Progenitor cell of endocrine pancreas (in vitro differentiated cells): ENCODE measurements at regions not wholly inside any gene's neighbourhood (a gene's known extent, or its start where the extent isn't known, plus 50 kb on each side); places are given as distances from the start of the nearest gene placed in this dataset.

Experiments
- DNase-seq: peaks from one replicate; pipeline ENCODE4 v3.0.0; 2021; ENCODE audit warnings: low spot score; ENCODE audit not compliant: unreplicated experiment
- H3K27ac Mint-ChIP-seq: 2 replicates; pipeline ENCODE4 v1.8.0; 2021; ENCODE audit warnings: mild to moderate bottlenecking, moderate library complexity, mixed read lengths
- H3K27me3 Mint-ChIP-seq: 2 replicates; pipeline ENCODE4 v1.8.0; 2021; ENCODE audit warnings: mixed read lengths
- H3K36me3 Mint-ChIP-seq: 2 replicates; pipeline ENCODE4 v1.8.0; 2022; ENCODE audit warnings: mixed read lengths; ENCODE audit not compliant: insufficient read depth
- H3K4me1 Mint-ChIP-seq: 2 replicates; pipeline ENCODE4 v1.8.0; 2021; ENCODE audit warnings: low read depth, mixed read lengths
- H3K4me3 Mint-ChIP-seq: 2 replicates; pipeline ENCODE4 v1.8.0; 2021; ENCODE audit warnings: low read depth, mild to moderate bottlenecking, moderate library complexity, mixed read lengths
- H3K9me3 Mint-ChIP-seq: 2 replicates; pipeline ENCODE4 v1.8.0; 2021; ENCODE audit warnings: low read depth, mixed read lengths
- TF ChIP-seq, protein P1 (sequence below): fragments of 200-600 bp; sonication (generic); IDR thresholded peaks from one replicate; pipeline ENCODE4 v1.5.0; 2021; ENCODE audit warnings: antibody characterized with exemption, mild to moderate bottlenecking; ENCODE audit not compliant: unreplicated experiment

DNA sequence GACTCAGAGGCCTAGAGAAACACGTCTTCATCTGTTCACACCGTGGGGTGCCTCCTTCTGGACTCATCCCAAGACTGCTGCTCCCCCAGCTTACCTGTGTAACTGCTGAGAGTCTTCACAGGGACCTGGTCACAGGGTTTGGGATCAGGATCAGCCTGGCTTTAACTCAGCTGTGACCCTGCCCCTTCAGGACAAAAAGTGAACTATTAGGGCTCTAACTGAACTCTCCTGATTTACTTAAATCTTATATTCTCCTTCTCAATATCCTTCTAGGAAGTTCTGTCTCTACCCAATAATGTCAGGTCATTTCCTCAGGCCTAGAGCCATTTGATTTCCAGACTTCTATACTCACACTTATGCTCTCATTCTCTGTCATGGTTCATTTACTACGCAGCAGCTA, 108.4 kb downstream of the ZNF280B start:
- H3K4me3 Mint-ChIP-seq: no peak overlapping the region
- TF ChIP-seq, protein P1, sequence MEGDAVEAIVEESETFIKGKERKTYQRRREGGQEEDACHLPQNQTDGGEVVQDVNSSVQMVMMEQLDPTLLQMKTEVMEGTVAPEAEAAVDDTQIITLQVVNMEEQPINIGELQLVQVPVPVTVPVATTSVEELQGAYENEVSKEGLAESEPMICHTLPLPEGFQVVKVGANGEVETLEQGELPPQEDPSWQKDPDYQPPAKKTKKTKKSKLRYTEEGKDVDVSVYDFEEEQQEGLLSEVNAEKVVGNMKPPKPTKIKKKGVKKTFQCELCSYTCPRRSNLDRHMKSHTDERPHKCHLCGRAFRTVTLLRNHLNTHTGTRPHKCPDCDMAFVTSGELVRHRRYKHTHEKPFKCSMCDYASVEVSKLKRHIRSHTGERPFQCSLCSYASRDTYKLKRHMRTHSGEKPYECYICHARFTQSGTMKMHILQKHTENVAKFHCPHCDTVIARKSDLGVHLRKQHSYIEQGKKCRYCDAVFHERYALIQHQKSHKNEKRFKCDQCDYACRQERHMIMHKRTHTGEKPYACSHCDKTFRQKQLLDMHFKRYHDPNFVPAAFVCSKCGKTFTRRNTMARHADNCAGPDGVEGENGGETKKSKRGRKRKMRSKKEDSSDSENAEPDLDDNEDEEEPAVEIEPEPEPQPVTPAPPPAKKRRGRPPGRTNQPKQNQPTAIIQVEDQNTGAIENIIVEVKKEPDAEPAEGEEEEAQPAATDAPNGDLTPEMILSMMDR: peak; percentile 16
- peaks cover 9% of the 10 kb centered on the region for H3K4me1 Mint-ChIP-seq
- peaks cover 60% of the 10 kb centered on the region for H3K27me3 Mint-ChIP-seq
- no peaks in the 10 kb centered on the region for H3K36me3 Mint-ChIP-seq
- no peaks in the 10 kb centered on the region for H3K9me3 Mint-ChIP-seq
- no peak for DNase-seq
- no peak overlapping the region for H3K27ac Mint-ChIP-seq

- DNase-seq: no peak
- H3K27me3 Mint-ChIP-seq: peaks cover 63% of the 10 kb centered on the region
- H3K4me3 Mint-ChIP-seq: no peak overlapping the region
- H3K4me1 Mint-ChIP-seq: peaks cover 6% of the 10 kb centered on the region
- no peak overlapping the region for H3K27ac Mint-ChIP-seq
- H3K9me3 Mint-ChIP-seq: no peaks in the 10 kb centered on the region
- no peaks in the 10 kb centered on the region for H3K36me3 Mint-ChIP-seq
- TF ChIP-seq, protein P1: no peak
Observed at GRCh38 chr22:22400964-22401363, 107.6 kb downstream of the ZNF280B start.

DNA sequence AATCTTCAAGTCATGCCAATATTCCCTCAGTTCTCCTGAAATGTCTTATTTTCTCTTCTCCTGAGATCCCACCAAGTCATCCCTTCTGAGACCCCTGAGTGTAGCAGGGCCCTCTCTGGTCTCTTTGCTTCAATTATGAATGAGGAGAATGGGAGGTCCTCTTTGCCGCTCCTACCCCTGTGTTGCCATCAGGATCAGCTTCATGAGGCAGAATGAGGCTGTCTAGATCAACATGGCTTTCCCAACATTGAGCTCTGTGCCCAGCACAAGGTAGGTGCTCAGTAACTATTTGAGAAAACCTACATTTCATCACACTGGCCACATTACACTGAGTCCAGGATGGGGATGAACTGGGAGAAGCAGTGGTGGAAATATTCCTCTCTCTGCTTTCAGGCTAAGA, 107.2 kb downstream of the ZNF280B start:
- Mint-ChIP-seq H3K4me3 (no peak overlapping the region), H3K9me3 (no peaks in the 10 kb centered on the region), H3K27ac (no peak overlapping the region), H3K27me3 (peaks cover 68% of the 10 kb centered on the region), H3K4me1 (peaks cover 6% of the 10 kb centered on the region), H3K36me3 (no peaks in the 10 kb centered on the region)
- no peak for DNase-seq
- TF ChIP-seq, protein P1: no peak

DNA sequence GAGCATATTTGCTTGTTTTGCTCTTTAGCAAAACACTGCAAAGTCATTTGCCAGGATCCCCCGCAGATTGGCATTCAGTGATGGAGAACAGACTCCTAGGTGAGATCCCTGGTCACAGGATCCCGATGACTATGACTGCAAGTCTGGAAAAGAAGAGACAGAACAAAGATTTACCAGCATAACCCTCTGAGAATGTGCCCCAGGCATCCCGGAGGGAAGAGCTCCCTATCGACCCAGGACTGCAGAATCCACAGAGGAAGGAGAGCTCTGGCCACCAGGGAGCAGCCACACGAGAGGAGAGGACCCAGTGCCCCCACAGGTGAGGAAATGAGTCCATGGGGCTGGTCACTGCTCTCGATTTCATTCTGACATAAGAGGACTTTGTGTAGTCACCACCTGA, 105.2 kb downstream of the ZNF280B start:
- TF ChIP-seq, protein P1: no peak
- no peak overlapping the region for H3K4me3 Mint-ChIP-seq
- no peaks in the 10 kb centered on the region for H3K9me3 Mint-ChIP-seq
- peaks cover 74% of the 10 kb centered on the region for H3K27me3 Mint-ChIP-seq
- H3K27ac Mint-ChIP-seq: no peak overlapping the region
- H3K4me1 Mint-ChIP-seq: no peaks in the 10 kb centered on the region
- no peaks in the 10 kb centered on the region for H3K36me3 Mint-ChIP-seq
- no peak for DNase-seq

- H3K36me3 Mint-ChIP-seq: no peaks in the 10 kb centered on the region
- H3K9me3 Mint-ChIP-seq: no peaks in the 10 kb centered on the region
- no peak overlapping the region for H3K27ac Mint-ChIP-seq
- TF ChIP-seq, protein P1: no peak
- H3K4me1 Mint-ChIP-seq: no peaks in the 10 kb centered on the region
- peaks cover 78% of the 10 kb centered on the region for H3K27me3 Mint-ChIP-seq
- H3K4me3 Mint-ChIP-seq: no peak overlapping the region
- no peak for DNase-seq
Observed at GRCh38 chr22:22403771-22404170, 104.8 kb downstream of the ZNF280B start.
